ENCODE measurements at regions not wholly inside any gene's neighbourhood (a gene's known extent, or its start where the extent isn't known, plus 50 kb on each side); places are given as distances from the start of the nearest gene placed in this dataset.

DNA sequence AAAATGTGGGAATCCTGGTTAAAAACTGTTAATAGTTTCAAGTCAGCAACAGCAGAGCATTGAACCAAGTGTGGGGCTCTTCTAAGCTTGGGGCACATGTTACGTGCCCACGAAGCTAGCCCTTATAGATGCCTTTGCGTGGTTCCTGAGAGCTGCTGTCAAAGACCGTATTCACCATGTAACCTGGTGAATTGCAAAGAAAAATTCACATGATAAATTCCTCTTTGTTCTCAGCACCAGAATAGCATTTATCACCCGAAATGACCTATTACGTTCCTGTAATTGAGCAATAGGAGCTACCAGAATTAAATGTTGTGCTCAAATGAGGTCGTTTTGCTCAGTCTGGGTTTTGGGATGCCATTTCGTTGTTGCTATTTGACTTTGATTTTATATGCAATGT lies 202.6 kb upstream of the PRPS1L1 start:
- no peaks in the 10 kb centered on the region for H3K27me3 Mint-ChIP-seq (ENCODE audit: insufficient read depth, low read depth, poor library complexity)
- Histone ChIP-seq H3K27me3 (ENCODE audit: insufficient read depth) (no peaks in the 10 kb centered on the region), H3K36me3 (ENCODE audit: insufficient read depth) (no peaks in the 10 kb centered on the region), H3K4me1 (ENCODE audit: insufficient read depth) (no peaks in the 10 kb centered on the region), H3K9me2 (ENCODE audit: insufficient read depth) (no peaks in the 10 kb centered on the region), H3K4me2 (no peak overlapping the region), H4K20me1 (replicated peaks; ENCODE audit: insufficient read depth) (no peaks in the 10 kb centered on the region), H3K27ac (ENCODE audit: low read depth) (no peak overlapping the region), H3F3A (replicated peaks; ENCODE audit: low read depth) (no peaks in the 10 kb centered on the region), H2AFZ (no peak overlapping the region), H3K79me2 (replicated peaks; ENCODE audit: insufficient read depth) (no peaks in the 10 kb centered on the region), H3K4me3 (no peak overlapping the region)
- DNase-seq (ENCODE audit: low spot score) = no peak
- no peaks in the 10 kb centered on the region for H3K36me3 Mint-ChIP-seq (ENCODE audit: low read depth)
- H3K4me1 Mint-ChIP-seq = no peaks in the 10 kb centered on the region
- no peak overlapping the region for H3K27ac Mint-ChIP-seq
- TF ChIP-seq NANOG (IDR thresholded peaks at IDR 0.05; ENCODE audit: borderline replicate concordance) = no peak
- TF ChIP-seq ZNF331 (CRISPR knock-in tag; IDR thresholded peaks at IDR 0.05; ENCODE audit: low read depth) = no peak
- TF ChIP-seq EZH2 (IDR thresholded peaks at IDR 0.05; ENCODE audit: low read depth, unreplicated experiment) = no peak
- no peak for TF ChIP-seq STAT1 (IDR thresholded peaks at IDR 0.05; ENCODE audit: unreplicated experiment)
- TF ChIP-seq EZH2phosphoT487 (IDR thresholded peaks at IDR 0.05; ENCODE audit: unreplicated experiment) = no peak
- TF ChIP-seq ZNF462 (CRISPR knock-in tag; IDR thresholded peaks at IDR 0.05) = no peak
- TF ChIP-seq, protein P1, sequence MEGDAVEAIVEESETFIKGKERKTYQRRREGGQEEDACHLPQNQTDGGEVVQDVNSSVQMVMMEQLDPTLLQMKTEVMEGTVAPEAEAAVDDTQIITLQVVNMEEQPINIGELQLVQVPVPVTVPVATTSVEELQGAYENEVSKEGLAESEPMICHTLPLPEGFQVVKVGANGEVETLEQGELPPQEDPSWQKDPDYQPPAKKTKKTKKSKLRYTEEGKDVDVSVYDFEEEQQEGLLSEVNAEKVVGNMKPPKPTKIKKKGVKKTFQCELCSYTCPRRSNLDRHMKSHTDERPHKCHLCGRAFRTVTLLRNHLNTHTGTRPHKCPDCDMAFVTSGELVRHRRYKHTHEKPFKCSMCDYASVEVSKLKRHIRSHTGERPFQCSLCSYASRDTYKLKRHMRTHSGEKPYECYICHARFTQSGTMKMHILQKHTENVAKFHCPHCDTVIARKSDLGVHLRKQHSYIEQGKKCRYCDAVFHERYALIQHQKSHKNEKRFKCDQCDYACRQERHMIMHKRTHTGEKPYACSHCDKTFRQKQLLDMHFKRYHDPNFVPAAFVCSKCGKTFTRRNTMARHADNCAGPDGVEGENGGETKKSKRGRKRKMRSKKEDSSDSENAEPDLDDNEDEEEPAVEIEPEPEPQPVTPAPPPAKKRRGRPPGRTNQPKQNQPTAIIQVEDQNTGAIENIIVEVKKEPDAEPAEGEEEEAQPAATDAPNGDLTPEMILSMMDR (conservative IDR thresholded peaks at IDR 0.05; ENCODE audit: low read depth in 2 of 2) = no peak
- no peak for TF ChIP-seq POLR2AphosphoS5 (IDR thresholded peaks at IDR 0.05; ENCODE audit: low read depth)
- no peak overlapping the region for H3K4me3 Mint-ChIP-seq
- no peak for ATAC-seq
- no peaks in the 10 kb centered on the region for H3K9me3 Mint-ChIP-seq

Measured in GM23338 (cell line).